Cerebellar nuclear complex (tissue), 1 donor: ENCODE measurements at regions not wholly inside any gene's neighbourhood (a gene's known extent, or its start where the extent isn't known, plus 50 kb on each side); places are given as distances from the start of the nearest gene placed in this dataset.
A peak's percentile ranks its signal among the peaks of the same experiment; 100 is the strongest.

Experiments
- DNase-seq, 2 experiments: peaks; one replicate each; lab custom pipeline; 2025; lab: John Stamatoyannopoulos, UW

GRCh38 chr7:36006636-36007229 lies 146.3 kb upstream of the EEPD1 start:
- no peak for DNase-seq

GRCh38 chr7:36010656-36011587 lies 142.1 kb upstream of the EEPD1 start:
- DNase-seq = peak in 1 of 2 experiments; percentile 12

DNA sequence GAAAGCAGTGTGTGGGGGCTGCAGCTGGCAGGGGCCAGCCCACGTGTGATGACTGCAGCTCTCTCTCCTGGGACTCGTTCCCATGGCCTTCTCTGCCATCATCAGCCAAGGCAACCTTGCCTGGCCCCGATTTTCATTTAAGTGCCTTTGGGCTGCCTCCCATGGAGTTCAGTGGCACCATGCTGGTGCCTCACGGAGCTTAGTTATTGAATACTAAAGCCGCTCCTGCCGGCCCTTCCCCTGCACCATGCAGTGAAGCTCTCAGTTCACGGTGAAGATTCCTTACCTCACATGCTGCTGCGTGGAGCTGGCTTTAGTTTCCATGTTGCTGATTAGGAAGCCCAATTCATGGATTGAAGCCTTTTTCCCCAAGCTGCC lies 141.5 kb upstream of the EEPD1 start:
- DNase-seq = no peak

- no peak for DNase-seq
Observed at GRCh38 chr7:36013246-36014014, 139.6 kb upstream of the EEPD1 start.

GRCh38 chr7:36014961-36015360 lies 138.1 kb upstream of the EEPD1 start:
- no peak for DNase-seq

- DNase-seq = no peak
Observed at GRCh38 chr7:36015733-36016132, 137.3 kb upstream of the EEPD1 start.

DNA sequence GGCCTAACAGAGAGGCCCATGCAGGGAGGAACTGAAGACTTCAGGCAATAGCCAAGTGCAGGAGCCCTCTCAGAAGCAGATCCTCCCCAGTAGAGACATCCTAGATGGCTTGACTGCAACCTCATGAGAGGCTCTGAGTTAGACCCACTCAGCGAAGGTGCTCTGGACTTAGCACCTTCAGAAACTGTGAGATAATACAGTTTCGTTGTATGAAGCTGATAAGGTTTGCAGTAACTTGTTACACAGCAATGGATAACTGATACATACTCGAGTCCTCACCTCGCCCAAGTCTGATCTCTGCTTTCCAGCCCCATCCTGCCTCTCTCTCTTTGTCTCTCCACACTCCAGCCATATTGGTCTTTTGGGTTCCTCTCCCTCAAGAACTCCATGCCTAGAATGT lies 136.4 kb upstream of the EEPD1 start:
- no peak for DNase-seq

GRCh38 chr7:36017111-36017510 lies 135.9 kb upstream of the EEPD1 start:
- DNase-seq = no peak

DNA sequence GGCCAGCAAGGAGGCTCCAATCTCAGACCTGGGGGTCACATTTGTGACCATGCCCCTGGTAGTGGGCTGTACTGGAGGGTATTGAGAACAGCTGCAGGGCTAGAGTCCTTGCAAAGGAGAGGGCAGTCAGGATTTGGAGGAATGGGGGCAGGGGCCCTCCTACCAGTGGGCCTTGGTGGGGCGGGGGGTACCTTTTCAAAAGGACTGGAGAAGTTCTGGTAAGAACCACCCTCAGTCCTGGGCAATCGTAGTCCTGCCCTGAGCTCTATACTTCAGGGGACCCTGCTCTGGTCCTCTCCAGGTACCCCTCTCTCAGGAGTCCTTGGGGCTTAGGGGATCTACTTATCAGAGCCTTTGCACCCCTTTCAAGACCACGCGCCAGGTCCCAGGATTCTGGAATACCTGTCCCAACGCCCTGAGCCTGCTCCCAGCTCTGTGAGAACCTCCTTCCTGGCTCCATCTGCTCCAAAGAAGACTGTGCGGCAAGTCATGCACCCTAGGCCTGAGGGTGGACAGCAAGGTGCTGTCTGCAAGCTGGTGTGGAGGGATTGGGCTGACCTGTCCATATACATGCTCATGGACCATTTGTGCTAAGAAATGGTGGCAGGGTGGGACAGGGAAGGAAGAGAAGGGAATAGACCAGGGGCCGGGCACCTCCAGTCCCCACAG lies 134.1 kb upstream of the EEPD1 start:
- no peak for DNase-seq

DNA sequence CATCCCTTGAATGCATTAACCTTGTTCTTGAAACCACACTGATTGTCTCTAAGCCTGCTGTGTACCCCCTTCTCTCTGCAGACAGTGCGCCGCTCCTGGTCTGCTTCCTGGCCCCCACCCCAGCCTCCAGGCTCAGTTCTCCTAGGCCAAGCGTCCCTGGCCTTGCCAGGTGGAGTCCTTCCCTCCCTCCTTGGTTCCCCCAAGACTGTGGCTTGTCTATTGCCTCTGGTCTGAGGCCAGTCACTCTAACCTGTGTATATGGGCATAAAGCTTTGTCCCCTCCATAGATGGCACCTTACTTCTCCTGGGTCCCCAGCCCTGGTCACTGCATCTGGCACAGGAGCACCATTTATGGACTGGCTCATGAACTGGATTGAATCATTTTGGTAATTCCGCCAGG lies 133.5 kb upstream of the EEPD1 start:
- DNase-seq = no peak

- DNase-seq = no peak
Observed at GRCh38 chr7:36019980-36020379, 133.1 kb upstream of the EEPD1 start.

DNA sequence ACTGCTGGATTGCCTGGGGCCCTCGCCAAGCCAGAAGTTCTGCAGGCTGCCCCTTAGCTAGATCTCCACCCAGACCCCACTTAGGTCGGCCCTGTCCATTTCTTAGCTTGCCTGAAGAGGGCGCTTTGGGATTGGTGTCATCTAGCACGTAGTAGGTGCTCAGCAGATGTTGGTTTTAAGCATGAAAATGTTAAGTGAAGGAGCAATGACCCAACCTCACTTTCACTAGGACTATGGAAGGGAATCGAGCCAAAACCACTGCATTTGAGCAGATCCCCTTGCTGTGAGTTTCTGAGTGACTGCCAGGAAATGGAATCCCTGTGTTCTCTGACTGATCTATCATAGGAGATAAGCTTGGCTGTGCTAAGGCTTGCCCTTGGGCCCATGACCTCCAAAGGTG lies 131.7 kb upstream of the EEPD1 start:
- no peak for DNase-seq

DNA sequence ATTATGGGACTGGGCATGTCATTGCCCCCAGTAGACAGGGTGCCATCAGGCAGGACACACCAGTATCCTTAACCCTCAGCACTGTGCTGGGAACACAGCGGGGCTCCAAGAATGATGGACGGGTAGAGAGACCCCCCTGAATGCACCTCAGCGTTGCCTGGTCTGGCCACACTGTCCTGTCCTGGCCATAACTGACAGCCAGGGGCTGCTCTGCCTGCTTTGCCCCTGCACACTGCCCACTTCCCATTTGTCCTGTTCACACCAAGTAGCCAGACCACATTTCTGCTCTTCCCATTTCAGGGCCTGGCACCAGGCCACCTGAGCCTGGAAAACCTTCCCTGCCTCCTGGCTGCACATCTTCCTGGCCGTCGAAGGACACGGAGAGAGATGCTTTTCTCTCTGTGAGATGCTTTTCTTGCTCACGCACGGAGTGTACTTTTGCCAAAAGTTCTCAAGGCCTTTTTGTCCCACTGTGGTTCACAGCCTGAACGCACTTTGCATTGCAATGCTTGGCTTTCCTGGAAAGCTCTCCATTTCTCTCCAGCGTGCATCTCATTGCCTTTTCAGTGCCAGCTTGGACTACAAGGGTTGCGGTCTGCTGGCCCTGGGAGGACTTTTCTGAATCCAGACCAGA lies 131.0 kb upstream of the EEPD1 start:
- no peak for DNase-seq

DNA sequence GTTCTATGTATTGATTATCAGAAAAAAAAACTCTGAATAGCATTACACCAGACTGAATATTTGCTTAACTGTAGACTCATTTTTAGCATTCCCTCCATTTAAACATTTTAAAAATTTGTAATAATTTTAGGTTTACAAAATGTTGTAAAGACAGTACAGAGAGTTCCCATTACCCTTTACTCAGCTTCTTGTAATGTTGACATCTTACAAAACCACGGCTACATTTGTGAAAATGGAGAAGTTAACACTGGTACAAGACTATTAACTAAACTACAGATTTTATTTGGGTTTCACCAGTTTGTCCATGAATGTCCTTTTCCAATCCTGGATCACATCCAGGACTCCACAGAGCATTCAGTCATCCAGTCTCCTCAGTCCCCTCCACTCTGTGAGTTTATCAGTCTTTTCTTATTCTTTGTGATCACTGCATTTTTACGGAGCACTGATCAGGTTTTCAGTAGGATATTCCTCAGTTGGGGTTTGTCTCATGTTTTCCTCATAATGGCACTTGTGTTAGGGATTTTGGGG lies 130.0 kb upstream of the EEPD1 start:
- DNase-seq = no peak

DNA sequence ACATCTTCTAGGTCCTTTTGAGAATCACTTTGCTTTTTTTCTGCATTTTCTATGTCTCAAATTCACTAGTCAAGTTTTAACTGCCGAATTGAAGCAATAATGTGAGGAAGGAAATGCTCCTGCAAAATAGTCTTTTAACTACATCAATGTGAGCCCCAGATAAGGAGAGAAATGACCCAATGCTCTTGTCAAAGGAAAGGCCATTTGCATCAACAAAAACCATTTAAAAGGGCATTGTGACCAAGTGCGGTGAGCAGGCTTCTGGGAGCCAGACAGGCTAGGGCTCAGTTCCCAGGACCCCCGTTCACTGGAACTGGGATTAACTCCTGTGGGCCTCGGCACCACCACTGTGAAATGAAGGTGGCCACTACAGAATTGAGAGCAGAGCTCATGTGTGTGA lies 127.9 kb upstream of the EEPD1 start:
- no peak for DNase-seq

DNA sequence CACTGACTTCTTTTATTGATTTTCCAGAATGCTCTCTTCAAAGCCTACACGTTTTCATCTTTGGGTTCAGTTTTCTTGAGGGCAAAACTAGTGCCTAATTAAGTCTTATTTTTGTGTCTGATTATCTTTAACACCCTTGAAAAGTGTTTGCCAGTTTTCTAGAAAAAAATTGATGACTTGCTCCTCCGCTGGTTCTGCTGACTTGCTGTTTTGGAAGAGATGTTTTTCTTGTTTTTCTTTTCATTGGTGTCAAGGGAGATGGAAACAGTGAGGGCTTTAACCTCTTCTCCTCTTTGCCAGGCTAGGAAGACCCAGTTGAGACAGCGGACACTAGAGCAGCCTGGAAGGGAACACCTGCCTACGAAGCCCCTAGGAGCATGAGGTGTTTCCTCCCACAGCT lies 123.7 kb upstream of the EEPD1 start:
- DNase-seq = no peak

DNA sequence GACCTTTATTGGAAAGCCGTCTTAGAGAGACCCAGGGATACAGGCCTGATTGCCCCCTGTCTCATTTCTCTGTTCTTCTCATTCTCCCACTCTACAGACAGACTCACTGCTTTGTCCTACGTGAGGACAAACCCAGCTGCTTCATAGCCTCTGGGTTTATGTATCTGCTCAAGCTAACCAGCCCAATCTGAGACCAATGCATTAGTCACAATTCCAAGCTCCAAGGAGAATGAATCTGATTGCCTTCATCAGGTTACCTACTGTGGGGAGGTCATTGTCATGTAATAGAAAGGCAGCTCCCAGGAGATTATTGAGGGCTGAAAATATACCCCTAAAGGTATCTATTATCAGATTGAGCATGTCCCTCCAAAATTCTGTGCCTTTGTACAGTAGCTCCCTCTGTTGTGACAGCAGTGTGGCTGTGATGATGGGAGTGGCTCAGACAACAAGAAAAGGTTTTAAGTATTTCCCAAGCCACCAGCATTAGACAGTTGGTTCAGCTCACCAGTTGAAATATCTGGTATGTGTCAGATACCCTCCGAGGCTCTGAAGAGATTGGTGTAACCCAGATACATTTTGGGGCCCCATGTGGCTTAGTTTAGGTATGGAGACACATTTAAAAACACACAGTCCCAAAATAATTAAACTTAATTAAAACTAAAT lies 123.1 kb upstream of the EEPD1 start:
- no peak for DNase-seq

- no peak for DNase-seq
Observed at GRCh38 chr7:36032361-36032818, 120.7 kb upstream of the EEPD1 start.

DNA sequence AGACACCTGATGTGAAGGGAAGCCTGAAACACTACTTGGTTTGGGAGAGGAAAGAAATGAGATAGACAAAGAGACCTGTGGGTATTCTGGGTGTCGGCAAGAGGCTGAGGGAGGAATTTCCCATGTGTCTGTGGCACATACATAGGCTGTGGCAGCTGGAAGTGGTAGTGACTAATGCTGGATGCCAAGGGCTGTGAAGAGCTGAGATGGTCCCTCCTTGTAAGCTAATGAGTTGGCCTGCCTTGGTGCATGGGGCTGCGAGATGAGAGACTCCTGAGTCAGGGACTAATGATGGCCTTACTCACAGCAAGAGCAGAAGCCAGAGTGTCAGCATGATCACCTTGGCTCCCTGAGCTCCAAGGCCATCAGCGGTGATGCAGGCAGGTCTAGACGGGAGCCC lies 119.0 kb upstream of the EEPD1 start:
- no peak for DNase-seq

GRCh38 chr7:36035186-36035585 lies 117.9 kb upstream of the EEPD1 start:
- no peak for DNase-seq

DNA sequence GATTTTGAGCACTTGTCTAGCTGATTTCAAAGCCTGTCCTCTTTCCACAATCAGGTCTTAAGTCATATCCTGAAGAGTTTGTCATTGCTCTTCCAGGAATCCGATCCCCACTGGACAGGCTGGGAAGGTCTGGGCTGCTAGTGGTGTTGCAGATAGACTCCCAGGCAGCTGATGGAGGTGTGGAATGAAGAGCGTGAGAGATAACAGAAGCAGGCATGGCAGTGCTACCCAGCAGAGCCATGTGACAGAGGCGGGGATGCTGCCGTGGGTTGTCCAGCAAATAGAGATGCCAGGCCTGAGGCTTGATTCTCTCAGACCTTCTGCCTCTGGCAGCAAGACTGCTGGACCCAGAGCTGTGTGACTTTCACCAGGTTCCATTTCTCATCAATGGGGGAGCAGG lies 116.5 kb upstream of the EEPD1 start:
- DNase-seq = no peak
